SH-SY5Y (cell line): ENCODE measurements at regions not wholly inside any gene's neighbourhood (a gene's known extent, or its start where the extent isn't known, plus 50 kb on each side); places are given as distances from the start of the nearest gene placed in this dataset.

Experiments used
- GATA2 ChIP-seq: IDR thresholded peaks from 2 replicates; pipeline ENCODE4 v1.6.1; 2011; ENCODE audit warnings: mild to moderate bottlenecking, low read depth, low read length
- GATA3 ChIP-seq: IDR thresholded peaks from 2 replicates; pipeline ENCODE4 v1.6.1; 2011; ENCODE audit warnings: low read depth, mild to moderate bottlenecking, low read length, moderate library complexity

GRCh38 chr10:47176206-47176902, 123.6 kb upstream of the GDF10 start:
- TF ChIP-seq GATA3, result no peak
- TF ChIP-seq GATA2, result no peak

GRCh38 chr10:47176903-47177868, 122.8 kb upstream of the GDF10 start:
- no peak for TF ChIP-seq GATA2
- TF ChIP-seq GATA3, result no peak

- TF ChIP-seq GATA2, result no peak
- TF ChIP-seq GATA3, result no peak
Measured at GRCh38 chr10:47178537-47179290, 121.3 kb upstream of the GDF10 start.

- TF ChIP-seq GATA2 (no peak), GATA3 (no peak)
Measured at GRCh38 chr10:47179291-47179647, 120.7 kb upstream of the GDF10 start.

DNA sequence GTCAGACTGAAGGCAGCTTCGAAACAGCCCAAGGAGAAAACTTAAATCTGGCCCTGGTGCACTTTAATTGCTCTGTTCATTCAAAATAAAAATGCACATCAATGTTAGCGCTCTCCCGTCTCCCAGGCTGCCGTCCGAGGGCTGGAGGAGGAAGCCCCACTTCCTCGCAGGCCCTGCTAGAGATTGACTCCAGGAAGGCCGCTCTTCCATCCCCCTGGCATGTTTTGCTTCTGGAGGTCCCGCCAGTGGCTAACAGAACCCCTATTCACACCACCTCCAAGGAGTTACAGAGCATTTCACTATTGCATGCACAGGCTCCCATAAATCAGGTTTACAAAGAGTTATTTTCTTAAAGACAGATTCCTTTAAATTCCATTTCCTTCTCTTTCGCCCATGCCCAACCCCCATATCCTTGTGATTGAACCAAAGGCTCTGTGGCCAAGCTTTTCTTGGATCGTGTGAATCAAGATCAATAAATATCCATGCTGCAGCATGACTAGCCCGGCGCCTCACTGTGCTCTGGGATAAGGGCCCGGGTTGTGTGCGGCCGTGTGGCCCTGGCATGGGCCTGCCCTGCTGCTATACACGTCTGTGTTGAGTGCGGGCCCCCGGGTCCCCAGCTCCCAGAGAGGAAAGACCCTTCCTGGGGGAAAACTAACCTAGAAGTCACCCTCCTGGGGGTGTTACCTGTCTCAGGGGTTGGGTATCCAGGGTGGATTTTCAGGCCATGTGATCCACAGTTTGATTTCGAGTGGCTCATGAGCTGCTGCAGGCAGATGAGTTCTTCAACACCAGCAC, 118.7 kb upstream of the GDF10 start:
- no peak for TF ChIP-seq GATA3
- TF ChIP-seq GATA2, result no peak

DNA sequence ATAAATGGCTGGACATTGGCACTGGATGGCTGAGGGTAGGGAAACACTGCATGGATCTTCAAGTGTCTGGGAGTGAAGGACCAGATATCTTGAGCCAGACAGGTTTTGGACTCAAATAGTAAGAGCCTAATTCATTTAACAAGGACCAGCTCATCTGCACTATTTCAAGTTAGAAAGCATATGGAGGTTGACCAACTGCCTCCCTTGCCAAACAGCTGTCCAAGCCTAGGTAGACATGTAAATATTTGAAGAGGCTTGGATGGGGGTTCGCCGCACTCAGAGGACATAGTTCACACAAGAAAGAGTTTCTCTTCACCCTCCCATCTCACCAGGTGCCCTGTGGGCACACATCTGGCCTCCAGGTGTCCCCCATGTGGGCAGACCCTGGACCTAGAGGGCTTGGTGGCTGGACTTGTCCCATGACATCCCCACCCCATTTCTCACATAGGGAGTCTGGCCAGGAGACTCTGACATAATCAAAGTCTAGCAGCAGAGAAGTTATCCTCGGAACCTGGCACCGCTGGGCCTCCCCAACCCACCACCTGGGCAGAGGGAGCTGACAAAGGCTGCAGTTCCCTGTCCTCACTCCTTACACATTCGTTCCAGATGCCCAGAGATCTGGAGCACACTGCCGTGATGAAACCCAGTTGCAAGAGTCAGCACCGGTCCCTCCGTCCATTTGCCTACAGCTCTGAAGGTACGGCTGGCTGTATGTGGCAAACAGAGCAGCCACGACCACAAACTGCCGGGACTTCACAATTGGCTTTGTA, 116.9 kb upstream of the GDF10 start:
- no peak for TF ChIP-seq GATA2

DNA sequence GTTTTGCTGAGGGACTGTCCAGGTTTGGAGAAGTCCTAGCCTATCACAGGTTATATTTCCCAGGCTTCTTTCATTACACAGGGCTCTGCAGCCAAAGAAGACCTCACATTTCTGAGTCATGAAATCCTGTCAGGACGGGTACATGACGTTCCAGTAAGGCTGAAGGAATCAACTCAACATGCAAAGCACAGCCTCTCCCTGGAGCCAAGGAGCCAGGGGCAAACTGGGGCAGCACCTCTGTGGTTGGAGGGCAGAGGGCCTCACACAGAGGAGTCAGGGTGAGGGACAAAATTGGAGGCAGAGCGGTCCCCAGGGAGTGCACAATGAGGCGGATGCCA, 116.3 kb upstream of the GDF10 start:
- TF ChIP-seq GATA3 (no peak), GATA2 (no peak)

- TF ChIP-seq GATA3, result no peak
- TF ChIP-seq GATA2, result no peak
Measured at GRCh38 chr10:47184273-47184672, 115.7 kb upstream of the GDF10 start.

DNA sequence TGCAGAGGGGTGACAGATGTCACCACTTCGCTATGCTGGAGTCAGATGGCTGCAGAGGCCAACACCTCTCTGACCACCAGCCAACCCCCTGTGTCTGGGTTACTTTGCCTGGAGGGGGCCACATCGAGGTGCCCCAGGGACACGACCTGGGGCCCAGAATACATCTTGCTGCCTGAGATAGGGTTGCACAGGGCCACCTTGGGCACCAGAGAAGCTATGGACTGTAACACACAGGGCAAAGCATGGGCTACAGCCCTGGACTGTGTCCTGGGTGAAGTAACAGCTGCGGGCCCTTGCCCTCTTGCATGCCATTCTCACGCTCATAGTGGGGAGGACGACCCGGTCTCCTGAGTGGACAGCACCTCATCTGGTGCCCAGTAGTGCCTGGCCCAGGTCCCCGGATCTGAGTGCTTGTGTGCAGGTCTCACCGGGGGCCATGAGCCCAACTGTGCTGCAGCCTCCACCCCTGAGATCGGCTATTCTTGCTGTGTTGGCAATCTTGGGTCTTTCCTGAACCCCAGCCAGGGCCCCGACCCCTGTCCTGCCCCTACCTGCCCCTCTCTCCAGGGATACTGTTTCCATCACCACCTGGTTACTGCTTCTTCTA, 115.2 kb upstream of the GDF10 start:
- TF ChIP-seq GATA3 (no peak), GATA2 (no peak)

- TF ChIP-seq GATA3, result no peak
- no peak for TF ChIP-seq GATA2
Measured at GRCh38 chr10:47186941-47187340, 113.1 kb upstream of the GDF10 start.

DNA sequence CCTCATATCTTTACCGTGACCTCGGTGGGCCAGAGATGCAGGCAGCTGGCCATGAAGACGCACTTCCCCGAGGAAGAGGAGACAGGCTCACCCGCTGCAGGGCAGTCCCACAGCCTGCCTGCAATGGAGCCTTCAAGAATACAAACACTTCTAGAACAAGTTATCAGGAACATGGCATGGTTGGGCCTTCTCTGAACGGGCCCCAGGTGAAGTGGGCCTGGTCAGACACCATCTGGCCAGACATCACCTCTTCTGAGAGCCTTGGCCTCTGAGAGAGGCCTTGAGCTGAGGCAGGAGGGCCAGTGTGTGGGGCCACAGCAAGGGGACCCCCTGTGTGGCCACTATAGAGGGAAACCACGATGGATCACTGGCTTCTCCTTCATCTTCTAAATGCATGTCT, 112.4 kb upstream of the GDF10 start:
- TF ChIP-seq GATA3 (no peak), GATA2 (no peak)

DNA sequence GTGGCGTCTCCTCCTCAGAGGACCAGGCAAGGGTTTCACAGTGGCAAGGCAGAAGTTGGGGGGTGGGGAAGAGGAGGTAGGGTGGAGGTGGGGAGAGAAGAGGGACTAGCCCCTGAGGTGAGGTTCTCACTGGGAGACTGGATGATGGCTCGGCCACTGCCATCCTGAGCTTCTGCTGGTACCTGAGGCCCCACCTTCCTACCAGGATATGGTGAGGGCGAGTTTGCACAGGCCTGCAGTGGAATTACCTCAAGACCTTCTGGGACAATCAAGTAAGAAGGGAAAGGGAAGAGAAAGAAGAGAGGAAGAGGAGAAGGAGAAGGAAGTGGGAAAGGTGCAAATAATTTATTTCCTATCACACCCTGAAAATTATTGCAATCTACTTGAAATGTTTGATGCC, 111.8 kb upstream of the GDF10 start:
- TF ChIP-seq GATA2 (no peak), GATA3 (no peak)

DNA sequence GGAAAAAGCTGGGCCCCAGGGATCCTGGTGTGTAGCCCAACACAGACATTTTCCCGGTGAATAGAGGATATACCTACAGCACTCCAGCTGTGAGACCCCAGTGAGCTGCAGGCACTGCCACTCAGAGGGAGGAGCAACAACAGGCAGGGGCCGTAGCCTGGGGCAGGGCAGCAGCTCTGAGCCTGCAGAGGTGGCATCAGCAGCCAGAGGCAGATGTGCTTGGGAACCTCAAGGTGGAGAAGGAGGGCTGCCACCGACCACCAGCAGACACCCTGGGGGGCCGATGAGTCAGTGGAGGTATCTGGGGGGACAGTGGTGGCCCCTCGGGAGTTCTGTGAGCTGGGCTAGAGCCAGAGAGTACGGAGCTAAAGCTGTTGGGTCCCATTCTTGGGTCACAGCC, 110.2 kb upstream of the GDF10 start:
- TF ChIP-seq GATA3 (no peak), GATA2 (no peak)
